Right lobe of liver (tissue), 6 donors: ENCODE measurements at regions not wholly inside any gene's neighbourhood (a gene's known extent, or its start where the extent isn't known, plus 50 kb on each side); places are given as distances from the start of the nearest gene placed in this dataset.
"Not testable (repeated sequence)": the region's sequence is repeated elsewhere in the genome, so short reads cannot be mapped to it uniquely, and the experiment has no call there.

Source experiments
- ATAC-seq, 4 donors: fragments of 200-7000 bp; cut with Tn5 transposase; one replicate each; pipeline ENCODE4 v1.9.1; 2020; ENCODE audit warnings: mild to moderate bottlenecking in 4 of 4, moderate library complexity in 4 of 4
- DNase-seq, 3 donors: peaks; one replicate each; pipeline ENCODE4 v3.0.0-alpha.2; 2020
- H3K27ac ChIP-seq, 3 donors: fragments of 200-600 bp; one replicate each; pipeline ENCODE4 v1.8.0; 2022
- H3K27me3 ChIP-seq, 2 donors: fragments of 200-600 bp; one replicate each; pipeline ENCODE4 v1.8.0; 2022
- H3K36me3 ChIP-seq, 4 donors: fragments of 200-600 bp; sonication (generic) in 1 of 4; one replicate each; pipeline versions ENCODE4 v1.5.1 to v1.8.0; 2017 to 2022; ENCODE audit warnings: control low read depth in 1 of 4
- H3K4me1 ChIP-seq, 4 donors: fragments of 200-600 bp; sonication (generic) in 1 of 4; one replicate each; pipeline versions ENCODE4 v1.5.1 to v1.8.0; 2017 to 2022; ENCODE audit warnings: control low read depth in 1 of 4
- H3K4me3 ChIP-seq, 3 donors: fragments of 200-600 bp; one replicate each; pipeline ENCODE4 v1.8.0; 2022
- H3K9me3 ChIP-seq, 4 donors: fragments of 200-600 bp; sonication (generic) in 1 of 4; one replicate each; pipeline versions ENCODE4 v1.5.1 to v1.8.0; 2017 to 2022; ENCODE audit warnings: control low read depth in 1 of 4
- POLR2A ChIP-seq: fragments of 450-650 bp; IDR thresholded peaks from one replicate; pipeline ENCODE4 v1.6.1; 2017; ENCODE audit warnings: antibody characterized with exemption, mild to moderate bottlenecking
- WGBS: methylation state at CpG from one replicate; pipeline ENCODE4 v1.1.6; 2018; ENCODE audit warnings: low coverage, low lambda C conversion rate; ENCODE audit not compliant: insufficient coverage; ENCODE audit errors: missing lambda C conversion rate; 5-methylcytosine and 5-hydroxymethylcytosine counted together
- intact Hi-C, 2 donors: fragments of 100-400 bp; cut with DNase I; formaldehyde crosslinking; loops; one replicate each; pipeline versions ENCODE4 v1.11.2 to v1.14.1; 2022
- TF ChIP-seq, protein P1 (sequence below), 4 donors: fragments of 200-600 bp in 3 of 4; fragments of 450-650 bp in 1 of 4; IDR thresholded peaks; one replicate each; pipeline versions ENCODE4 v1.5.1 to v1.8.0; 2016 to 2022; ENCODE audit warnings: antibody characterized with exemption in 4 of 4, mild to moderate bottlenecking in 2 of 4
- donor health status: DM: no; HTN: yes; CAD: no.
- donor health status: DM: no; HTN: no; CAD: no.
- donor health status: DM: no; HTN: no; CAD: no.
- donor health status: DM: no; HTN: yes; CAD: no.
- donor health status: DM: no; HTN: yes; CAD: no.

DNA sequence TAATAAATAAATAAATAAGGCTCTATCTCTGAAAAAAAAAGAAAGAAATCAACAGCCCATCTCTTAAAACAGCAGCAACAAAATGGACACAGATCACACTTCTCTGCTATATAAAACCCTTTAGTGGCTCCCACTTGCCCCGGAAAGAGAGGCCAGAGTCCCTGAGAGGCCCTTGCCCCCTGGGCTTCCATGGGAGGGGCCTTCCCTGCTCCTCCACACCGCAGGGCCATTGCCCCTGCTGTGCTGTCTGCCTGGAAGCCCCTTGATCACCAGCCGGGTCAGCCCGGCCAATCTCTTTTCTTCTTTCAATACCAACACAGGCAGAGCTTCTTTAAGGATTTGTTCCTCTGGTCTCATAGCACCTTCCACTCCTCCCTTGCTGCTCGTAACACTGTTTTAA lies 171.1 kb downstream of the URI1 start:
- Histone ChIP-seq H3K27ac (no peak overlapping the region), H3K36me3 (no peaks in the 10 kb centered on the region), H3K27me3 (no peaks in the 10 kb centered on the region), H3K4me3 (no peak overlapping the region), H3K4me1 (no peaks in the 10 kb centered on the region), H3K9me3 (no peaks in the 10 kb centered on the region)
- ATAC-seq (no peak), DNase-seq (no peak)
- intact Hi-C loops = no loop called here
- 12% methylated on average over 4 of the region's 5 CpGs for WGBS
- TF ChIP-seq POLR2A = no peak
- TF ChIP-seq, protein P1, sequence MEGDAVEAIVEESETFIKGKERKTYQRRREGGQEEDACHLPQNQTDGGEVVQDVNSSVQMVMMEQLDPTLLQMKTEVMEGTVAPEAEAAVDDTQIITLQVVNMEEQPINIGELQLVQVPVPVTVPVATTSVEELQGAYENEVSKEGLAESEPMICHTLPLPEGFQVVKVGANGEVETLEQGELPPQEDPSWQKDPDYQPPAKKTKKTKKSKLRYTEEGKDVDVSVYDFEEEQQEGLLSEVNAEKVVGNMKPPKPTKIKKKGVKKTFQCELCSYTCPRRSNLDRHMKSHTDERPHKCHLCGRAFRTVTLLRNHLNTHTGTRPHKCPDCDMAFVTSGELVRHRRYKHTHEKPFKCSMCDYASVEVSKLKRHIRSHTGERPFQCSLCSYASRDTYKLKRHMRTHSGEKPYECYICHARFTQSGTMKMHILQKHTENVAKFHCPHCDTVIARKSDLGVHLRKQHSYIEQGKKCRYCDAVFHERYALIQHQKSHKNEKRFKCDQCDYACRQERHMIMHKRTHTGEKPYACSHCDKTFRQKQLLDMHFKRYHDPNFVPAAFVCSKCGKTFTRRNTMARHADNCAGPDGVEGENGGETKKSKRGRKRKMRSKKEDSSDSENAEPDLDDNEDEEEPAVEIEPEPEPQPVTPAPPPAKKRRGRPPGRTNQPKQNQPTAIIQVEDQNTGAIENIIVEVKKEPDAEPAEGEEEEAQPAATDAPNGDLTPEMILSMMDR (IDR thresholded peaks at IDR 0.05) = no peak

DNA sequence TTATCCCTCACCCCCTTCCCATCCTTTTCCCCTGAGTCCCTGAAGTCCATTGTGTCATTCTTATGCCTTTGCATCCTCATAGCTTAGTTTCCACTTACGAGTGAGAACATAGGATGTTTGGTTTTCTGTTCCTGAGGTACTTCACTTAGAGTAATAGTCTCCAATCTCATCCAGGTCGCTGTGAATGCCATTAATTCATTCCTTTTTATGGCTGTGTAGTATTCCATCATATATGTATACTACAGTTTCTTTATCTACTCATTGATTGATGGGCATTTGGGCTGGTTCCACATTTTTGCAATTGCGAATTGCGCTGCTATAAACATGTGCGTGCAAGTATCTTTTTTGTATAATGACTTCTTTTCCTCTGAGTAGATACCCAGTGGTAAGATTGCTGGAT lies 172.1 kb downstream of the URI1 start:
- H3K36me3 ChIP-seq, H3K27ac ChIP-seq, intact Hi-C loops, ATAC-seq, H3K4me3 ChIP-seq, DNase-seq, H3K27me3 ChIP-seq, H3K9me3 ChIP-seq, H3K4me1 ChIP-seq: not testable (repeated sequence)
- 66% methylated on average over 5 of the region's 5 CpGs for WGBS

DNA sequence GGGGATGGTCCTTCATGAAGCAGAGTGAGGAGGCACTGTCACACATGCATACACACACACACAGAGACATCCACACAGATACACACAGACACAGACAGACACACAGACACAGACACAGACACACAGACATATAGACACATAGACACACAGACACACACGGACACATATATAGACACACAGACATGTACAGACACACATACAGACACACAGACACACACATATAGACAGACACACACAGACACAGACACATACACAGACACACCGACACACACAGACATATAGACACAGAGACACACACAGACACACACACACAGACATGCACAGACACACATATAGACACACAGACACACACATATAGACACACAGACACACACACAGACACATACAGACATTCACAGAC lies 173.9 kb downstream of the URI1 start:
- WGBS = no CpG with 5 or more reads among the region's 2 CpGs
- no peaks in the 10 kb centered on the region for H3K9me3 ChIP-seq
- no peaks in the 10 kb centered on the region for H3K4me1 ChIP-seq
- DNase-seq = no peak
- H3K36me3 ChIP-seq = no peaks in the 10 kb centered on the region
- H3K27me3 ChIP-seq = no peaks in the 10 kb centered on the region
- no peak overlapping the region for H3K27ac ChIP-seq
- no peak overlapping the region for H3K4me3 ChIP-seq
- ATAC-seq = no peak
- TF ChIP-seq, protein P1 (IDR thresholded peaks at IDR 0.05) = no peak
- no peak for TF ChIP-seq POLR2A
- intact Hi-C loops = no loop called here

DNA sequence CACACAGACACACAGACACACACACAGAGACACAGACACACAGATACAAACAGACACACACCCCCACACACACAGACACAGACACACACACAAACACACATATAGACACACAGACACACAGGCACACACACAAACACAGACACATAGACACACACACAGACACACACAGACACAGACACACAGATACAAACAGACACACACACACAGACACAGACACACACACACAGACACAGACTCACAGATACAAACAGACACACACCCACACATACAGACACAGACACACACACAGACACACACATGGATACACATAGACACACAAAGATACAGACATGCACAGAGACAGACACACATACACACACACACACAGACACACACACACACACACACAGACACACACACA lies 174.5 kb downstream of the URI1 start:
- Histone ChIP-seq H3K27ac (no peak overlapping the region), H3K27me3 (no peaks in the 10 kb centered on the region), H3K4me1 (no peaks in the 10 kb centered on the region), H3K4me3 (no peak overlapping the region), H3K36me3 (no peaks in the 10 kb centered on the region), H3K9me3 (no peaks in the 10 kb centered on the region)
- intact Hi-C loops = no loop called here
- no peak for TF ChIP-seq POLR2A
- TF ChIP-seq, protein P1 (IDR thresholded peaks at IDR 0.05) = no peak
- DNase-seq (no peak), ATAC-seq (no peak)

DNA sequence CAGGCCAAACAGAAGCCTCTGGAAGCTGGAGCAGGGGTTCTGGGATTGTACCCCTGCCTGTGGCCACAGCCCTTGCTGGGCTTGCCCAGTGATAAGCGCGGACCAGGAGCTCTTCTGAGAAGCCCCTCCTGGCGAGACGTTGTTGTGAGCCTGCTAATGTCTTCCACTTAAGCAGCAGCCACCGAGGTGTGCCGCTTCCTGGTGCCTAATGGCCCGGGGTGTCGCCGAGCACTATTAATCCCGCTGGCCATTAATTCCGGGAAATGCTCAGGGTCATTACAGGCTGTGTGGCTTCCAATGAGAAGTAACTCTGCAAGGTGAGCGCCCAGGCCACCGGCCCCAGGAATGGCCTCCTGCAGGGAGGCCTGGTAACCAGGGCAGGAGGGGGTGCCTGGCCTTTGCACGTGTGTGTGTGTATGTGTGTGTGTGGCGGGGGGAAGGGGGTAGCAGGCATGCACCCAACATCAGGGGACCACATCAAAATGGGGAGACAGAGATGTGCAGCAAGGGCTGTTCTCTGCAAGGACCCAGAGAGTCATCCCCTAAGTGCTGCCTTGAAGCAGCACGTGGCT lies 175.0 kb downstream of the URI1 start:
- no peaks in the 10 kb centered on the region for H3K27me3 ChIP-seq
- no peak for ATAC-seq
- intact Hi-C loops = no loop called here

More for the DNA sequence above, 175.0 kb downstream of the URI1 start:
- DNase-seq = no peak
- Histone ChIP-seq H3K9me3 (no peaks in the 10 kb centered on the region), H3K4me3 (no peak overlapping the region), H3K27ac (no peak overlapping the region), H3K4me1 (no peaks in the 10 kb centered on the region), H3K36me3 (no peaks in the 10 kb centered on the region)
- WGBS = 71% methylated on average over 6 of the region's 16 CpGs
- TF ChIP-seq, protein P1 (IDR thresholded peaks at IDR 0.05) = no peak
